K562 (cell line): ENCODE measurements at regions not wholly inside any gene's neighbourhood (a gene's known extent, or its start where the extent isn't known, plus 50 kb on each side); places are given as distances from the start of the nearest gene placed in this dataset.

Experiments used
- BRD4 ChIP-seq: fragments of 200-600 bp; sonication (generic); IDR thresholded peaks from 2 replicates; pipeline ENCODE4 v1.6.1; 2017; ENCODE audit warnings: inconsistent platforms
- FOXP1 ChIP-seq: sonication (generic); formaldehyde crosslinking; IDR thresholded peaks from 2 replicates; pipeline ENCODE4 v1.8.0; 2022; ENCODE audit warnings: mild to moderate bottlenecking, missing genetic modification reagents
- GTF2B ChIP-seq: IDR thresholded peaks from 2 replicates; pipeline ENCODE4 v1.6.1; 2011; ENCODE audit not compliant: insufficient read length; ENCODE audit errors: extremely low read depth
- MLLT1 ChIP-seq, 2 experiments: fragments of 450-650 bp; IDR thresholded peaks; 2 replicates each; pipeline ENCODE4 v1.6.1; 2016
- SNRNP70 ChIP-seq: fragments of 200-400 bp; formaldehyde crosslinking; optimal IDR thresholded peaks from 2 replicates; pipeline ENCODE3; 2017; ENCODE audit warnings: low read depth, low read length
- SPI1 ChIP-seq: IDR thresholded peaks from 2 replicates; pipeline ENCODE4 v1.6.1; 2011; ENCODE audit warnings: low read depth, low read length, control low read depth, borderline replicate concordance
- TARDBP ChIP-seq: fragments of 450-650 bp; IDR thresholded peaks from 2 replicates; pipeline ENCODE4 v1.6.1; 2016
- TFAP4 ChIP-seq: sonication (generic); formaldehyde crosslinking; IDR thresholded peaks from 2 replicates; pipeline ENCODE4 v1.8.0; 2022; ENCODE audit warnings: missing genetic modification reagents, mild to moderate bottlenecking, moderate library complexity, borderline replicate concordance
- ZKSCAN1 ChIP-seq: fragments of 150-350 bp; IDR thresholded peaks from 2 replicates; pipeline ENCODE4 v1.6.1; 2016; ENCODE audit warnings: low read depth, low read length
- ZNF318 ChIP-seq, 2 experiments: fragments of 450-650 bp; IDR thresholded peaks; 2 replicates each; pipeline ENCODE4 v1.6.1; 2016; ENCODE audit warnings: mild to moderate bottlenecking in 2 of 2, borderline replicate concordance in 1 of 2, low read depth in 1 of 2, moderate library complexity in 1 of 2
- ZNF79 ChIP-seq: fragments of 250-450 bp; sonication (Bioruptor Pico); IDR thresholded peaks from 2 replicates; pipeline ENCODE4 v1.4.0; 2020; ENCODE audit warnings: low read depth, mild to moderate bottlenecking, moderate library complexity

GRCh38 chr15:92809064-92809879 is 90.9 kb upstream of the CHD2 start (continued):
- TF ChIP-seq FOXP1 (CRISPR knock-in tag) (peak; percentile 97), ZNF318 (IDR thresholded peaks at IDR 0.05; ENCODE audit: borderline replicate concordance in 1 of 2, low read depth in 1 of 2) (no peak), MLLT1 (IDR thresholded peaks at IDR 0.05) (peak; percentile 96 to 97), SPI1 (peak; percentile 74), SNRNP70 (no peak), BRD4 (peak; percentile 96), ZNF79 (CRISPR knock-in tag) (0 out of 2 replicates have a peak, but pooled peaks have one; percentile 1), GTF2B (no peak), ZKSCAN1 (0 out of 2 replicates have a peak, but pooled peaks have one; percentile 45), TFAP4 (CRISPR knock-in tag) (peak; percentile 93), TARDBP (peak; percentile 67; the same call in 1 of the 2 replicates)
